Neuronal stem cell (in vitro differentiated cells): ENCODE measurements at regions not wholly inside any gene's neighbourhood (a gene's known extent, or its start where the extent isn't known, plus 50 kb on each side); places are given as distances from the start of the nearest gene placed in this dataset.

Experiments
- DNase-seq: peaks from one replicate; pipeline ENCODE4 v3.0.0-alpha.2; 2013; ENCODE audit warnings: low spot score
- H2AFZ ChIP-seq: one replicate; pipeline ENCODE4 v1.6.1; 2013; ENCODE audit warnings: mild to moderate bottlenecking, low read length, inconsistent platforms
- H2AK5ac ChIP-seq: 2 replicates; pipeline ENCODE4 v1.6.1; 2013; ENCODE audit warnings: low read depth, mild to moderate bottlenecking, inconsistent platforms, low read length, moderate library complexity, mixed read lengths
- H2BK120ac ChIP-seq: 2 replicates; pipeline ENCODE4 v1.6.1; 2013; ENCODE audit warnings: low read depth, mild to moderate bottlenecking, inconsistent platforms, low read length, moderate library complexity, mixed read lengths
- H2BK12ac ChIP-seq: one replicate; pipeline ENCODE4 v1.6.1; 2013; ENCODE audit warnings: low read length, inconsistent platforms
- H2BK15ac ChIP-seq: 2 replicates; pipeline ENCODE4 v1.6.1; 2013; ENCODE audit warnings: mild to moderate bottlenecking, low read length, inconsistent platforms, mixed read lengths
- H2BK5ac ChIP-seq: one replicate; pipeline ENCODE4 v1.6.1; 2013; ENCODE audit warnings: inconsistent platforms, mild to moderate bottlenecking, low read length, moderate library complexity
- H3K14ac ChIP-seq: one replicate; pipeline ENCODE4 v1.6.1; 2013; ENCODE audit warnings: low read length, inconsistent platforms
- H3K18ac ChIP-seq: 2 replicates; pipeline ENCODE4 v1.6.1; 2013; ENCODE audit warnings: low read length, inconsistent platforms
- H3K23ac ChIP-seq: 2 replicates; pipeline ENCODE4 v1.6.1; 2013; ENCODE audit warnings: low read depth, mild to moderate bottlenecking, mixed read lengths, low read length, inconsistent platforms; ENCODE audit not compliant: poor library complexity
- H3K27ac ChIP-seq: replicated peaks from 3 replicates; pipeline ENCODE4 v1.5.1; 2013; ENCODE audit warnings: low read length, inconsistent platforms
- H3K27me3 ChIP-seq, 3 experiments: 2 replicates each; pipeline ENCODE4 v1.6.1; 2013; ENCODE audit warnings: low read length in 3 of 3, mild to moderate bottlenecking in 2 of 3, inconsistent platforms in 1 of 3, low read depth in 1 of 3, mixed read lengths in 1 of 3, moderate library complexity in 1 of 3; ENCODE audit not compliant: control insufficient read depth in 3 of 3, insufficient read depth in 3 of 3
- H3K36me3 ChIP-seq, 2 donors: replicated peaks in 1 of 2; 2 replicates each; pipeline ENCODE4 v1.6.1; 2013; ENCODE audit warnings: low read length in 2 of 2; ENCODE audit not compliant: control insufficient read depth in 2 of 2, insufficient read depth in 2 of 2
- H3K4ac ChIP-seq: 2 replicates; pipeline ENCODE4 v1.6.1; 2013; ENCODE audit warnings: inconsistent platforms, mild to moderate bottlenecking, low read length, moderate library complexity
- H3K4me1 ChIP-seq, 2 donors: 1 replicate in 1 of 2; 2 replicates in 1 of 2; pipeline ENCODE4 v1.6.1; 2013; ENCODE audit warnings: low read length in 2 of 2, low read depth in 1 of 2; ENCODE audit not compliant: control insufficient read depth in 2 of 2, insufficient read depth in 1 of 2
- H3K4me2 ChIP-seq: one replicate; pipeline ENCODE4 v1.6.1; 2013; ENCODE audit warnings: mild to moderate bottlenecking, low read length, inconsistent platforms; ENCODE audit not compliant: insufficient read depth, poor library complexity, severe bottlenecking
- H3K4me3 ChIP-seq, 2 donors: 2 replicates each; pipeline ENCODE4 v1.5.1; 2013; ENCODE audit warnings: low read length in 2 of 2, mild to moderate bottlenecking in 2 of 2, inconsistent platforms in 1 of 2, moderate library complexity in 1 of 2
- H3K79me1 ChIP-seq: one replicate; pipeline ENCODE4 v1.6.1; 2013; ENCODE audit warnings: low read depth, mild to moderate bottlenecking, inconsistent platforms, low read length, moderate library complexity
- H3K9ac ChIP-seq: one replicate; pipeline ENCODE4 v1.6.1; 2013; ENCODE audit warnings: mild to moderate bottlenecking, low read depth, low read length, inconsistent platforms; ENCODE audit not compliant: poor library complexity
- H3K9me3 ChIP-seq, 2 donors: replicated peaks in 1 of 2; 2 replicates each; pipeline versions ENCODE3 to v1.6.1; 2013; ENCODE audit warnings: low read length in 2 of 2, mild to moderate bottlenecking in 2 of 2, inconsistent platforms in 1 of 2, low read depth in 1 of 2, mixed read lengths in 1 of 2, moderate library complexity in 1 of 2; ENCODE audit not compliant: control insufficient read depth in 2 of 2, insufficient read depth in 1 of 2
- H4K8ac ChIP-seq: one replicate; pipeline ENCODE4 v1.6.1; 2013; ENCODE audit warnings: low read depth, mild to moderate bottlenecking, inconsistent platforms, low read length, moderate library complexity
- H4K91ac ChIP-seq: one replicate; pipeline ENCODE4 v1.6.1; 2013; ENCODE audit warnings: low read length, low read depth, mild to moderate bottlenecking, inconsistent platforms; ENCODE audit not compliant: poor library complexity
- WGBS, 2 donors: extraction: QIAGEN DNeasy Blood & Tissue Kit; methylation state at CpG; one replicate each; pipeline ENCODE4 v1.1.7; 2013; ENCODE audit warnings: missing lambda C conversion rate in 2 of 2, mixed read lengths in 1 of 2; ENCODE audit not compliant: insufficient read length in 2 of 2, insufficient replicate concordance in 1 of 2; ENCODE audit errors: extremely low coverage in 2 of 2; 5-methylcytosine and 5-hydroxymethylcytosine counted together

DNA sequence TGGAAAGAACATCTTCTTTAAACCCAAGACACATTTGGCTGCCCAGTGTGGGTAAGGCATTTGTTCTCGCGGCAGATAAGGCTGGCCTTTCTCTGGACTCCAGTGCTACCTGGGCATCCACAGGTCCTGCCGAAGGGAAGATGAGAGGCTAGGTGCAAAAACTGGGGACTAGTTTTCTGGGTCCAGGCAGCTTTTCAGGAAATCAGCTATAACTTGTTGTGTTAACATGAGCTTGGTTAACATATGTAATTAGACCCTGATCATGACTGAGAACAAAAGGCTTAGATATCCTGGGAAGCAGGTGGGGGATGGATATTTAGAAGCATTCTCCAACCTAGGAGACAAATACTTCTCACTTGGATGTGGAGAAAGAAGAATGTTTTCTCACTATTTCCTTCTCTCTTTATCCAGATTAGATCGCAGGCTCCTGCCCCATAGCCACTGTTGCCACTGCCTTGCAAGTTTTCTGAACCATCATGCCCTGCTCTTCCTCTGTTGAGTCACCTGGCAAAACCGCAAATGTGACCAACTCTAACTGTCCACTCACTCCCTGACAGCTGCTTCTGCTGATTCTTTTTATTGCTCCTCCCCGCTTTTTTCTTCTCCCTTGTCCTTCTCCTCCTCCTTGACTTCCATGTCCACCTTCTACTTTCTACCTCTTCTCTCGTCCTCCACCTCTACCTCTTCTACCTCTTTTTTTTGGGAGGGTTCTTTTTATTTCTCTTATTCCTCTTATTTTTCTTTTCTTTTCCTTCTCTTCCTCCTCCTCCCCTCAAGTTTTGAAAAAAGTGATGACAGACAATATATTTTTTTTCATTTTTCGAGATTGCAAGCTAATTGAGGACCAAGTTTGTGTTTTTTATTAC lies 258.1 kb downstream of the UTRN start:
- H3K79me1 ChIP-seq = no peaks in the 10 kb centered on the region
- 100% methylated on average over 1 of the region's 8 CpGs; no CpG with 5 or more reads in 1 of the 2 donors for WGBS, 2 donors
- peaks cover 2 to 63% of the 10 kb centered on the region in 2 donors for H3K36me3 ChIP-seq
- no peak overlapping the region for H3K27ac ChIP-seq
- H3K14ac ChIP-seq = no peak overlapping the region
- H3K23ac ChIP-seq = no peak overlapping the region
- H2BK120ac ChIP-seq = no peak overlapping the region
- no peak overlapping the region for H2BK12ac ChIP-seq
- H4K8ac ChIP-seq = no peak overlapping the region
- H3K4me3 ChIP-seq = no peak overlapping the region
- no peak overlapping the region for H2AK5ac ChIP-seq
- H4K91ac ChIP-seq = no peak overlapping the region
- no peaks in the 10 kb centered on the region for H3K9me3 ChIP-seq
- no peaks in the 10 kb centered on the region for H3K4me1 ChIP-seq
- H3K4me2 ChIP-seq = no peak overlapping the region
- no peak for DNase-seq
- H3K18ac ChIP-seq = no peak overlapping the region
- no peak overlapping the region for H3K4ac ChIP-seq
- no peaks in the 10 kb centered on the region for H3K27me3 ChIP-seq
- H2BK5ac ChIP-seq = no peak overlapping the region
- no peak overlapping the region for H2AFZ ChIP-seq
- no peak overlapping the region for H2BK15ac ChIP-seq
- H3K9ac ChIP-seq = no peak overlapping the region

DNA sequence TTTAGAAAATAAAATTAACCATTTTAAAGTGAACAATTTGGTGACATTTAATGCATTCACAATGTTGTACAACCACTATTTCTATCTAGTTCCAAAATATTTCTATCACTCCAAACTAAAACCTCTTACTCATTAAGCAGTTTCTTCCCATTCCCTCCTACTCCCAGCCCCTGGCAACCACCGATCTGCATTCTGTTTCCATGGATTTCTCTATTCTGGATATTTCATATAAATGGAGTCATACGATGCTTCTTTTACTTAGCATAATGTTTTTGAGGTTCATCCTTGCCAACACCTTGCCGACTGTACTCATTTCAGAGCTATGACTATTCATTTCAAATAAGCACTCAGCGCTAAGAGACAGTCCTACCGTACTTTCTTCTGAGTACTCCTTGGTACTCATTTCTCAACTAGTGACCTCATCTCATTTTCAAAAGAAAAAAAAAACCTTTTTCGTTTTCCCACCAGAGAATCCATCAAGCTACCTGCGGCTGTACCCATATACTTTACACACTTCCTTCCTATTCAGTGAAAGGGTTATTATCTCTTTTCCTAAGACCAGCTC lies 259.2 kb downstream of the UTRN start:
- H3K4ac ChIP-seq = no peak overlapping the region
- no peak overlapping the region for H2BK12ac ChIP-seq
- no peaks in the 10 kb centered on the region for H3K4me1 ChIP-seq
- H3K27me3 ChIP-seq = no peaks in the 10 kb centered on the region
- no peak overlapping the region for H3K9ac ChIP-seq
- H3K4me3 ChIP-seq = no peak overlapping the region
- H3K14ac ChIP-seq = no peak overlapping the region
- no peak overlapping the region for H3K18ac ChIP-seq
- no peak overlapping the region for H3K23ac ChIP-seq
- DNase-seq = no peak
- no peaks in the 10 kb centered on the region for H3K9me3 ChIP-seq
- H2BK15ac ChIP-seq = no peak overlapping the region
- no peak overlapping the region for H4K8ac ChIP-seq
- H3K79me1 ChIP-seq = no peaks in the 10 kb centered on the region
- H2BK5ac ChIP-seq = no peak overlapping the region
- H2AK5ac ChIP-seq = no peak overlapping the region
- no peak overlapping the region for H2AFZ ChIP-seq
- H4K91ac ChIP-seq = no peak overlapping the region
- no peak overlapping the region for H3K27ac ChIP-seq
- no peak overlapping the region for H2BK120ac ChIP-seq
- no peak overlapping the region for H3K4me2 ChIP-seq
- no CpG with 5 or more reads among the region's 7 CpGs for WGBS, 2 donors
- peaks cover 4 to 67% of the 10 kb centered on the region in 2 donors for H3K36me3 ChIP-seq

DNA sequence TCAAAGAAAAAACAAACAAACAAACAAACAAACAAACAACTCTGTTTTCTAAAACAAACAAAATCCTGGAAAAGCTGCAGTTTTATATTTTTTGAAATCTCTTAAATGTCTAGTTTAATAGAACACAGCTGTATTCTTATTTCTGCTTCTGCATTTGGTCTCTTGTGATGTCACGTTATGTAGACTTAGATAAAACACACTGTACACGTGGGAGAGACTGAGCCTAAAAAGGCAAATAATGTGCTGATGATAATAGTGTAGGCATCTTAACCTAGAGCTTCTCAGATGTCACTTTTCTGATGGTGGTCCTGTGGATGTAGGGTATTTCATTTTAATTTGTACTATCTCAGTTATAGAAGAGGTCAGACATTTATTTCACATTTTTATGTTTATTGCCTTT lies 261.7 kb downstream of the UTRN start:
- Histone ChIP-seq H2BK15ac (no peak overlapping the region), H3K14ac (no peak overlapping the region), H2BK120ac (no peak overlapping the region), H2AK5ac (no peak overlapping the region), H2BK5ac (no peak overlapping the region), H3K18ac (no peak overlapping the region), H2AFZ (no peak overlapping the region), H4K91ac (no peak overlapping the region), H3K4me3 (no peak overlapping the region), H3K23ac (no peak overlapping the region), H3K9ac (no peak overlapping the region), H3K79me1 (no peaks in the 10 kb centered on the region), H4K8ac (no peak overlapping the region), H3K4ac (no peak overlapping the region), H3K4me1 (no peaks in the 10 kb centered on the region), H3K27me3 (no peaks in the 10 kb centered on the region), H2BK12ac (no peak overlapping the region), H3K27ac (no peak overlapping the region), H3K9me3 (no peaks in the 10 kb centered on the region), H3K36me3 (peaks cover 2 to 75% of the 10 kb centered on the region in 2 donors), H3K4me2 (no peak overlapping the region)
- no CpG with 5 or more reads among the region's 2 CpGs for WGBS, 2 donors
- DNase-seq = no peak

GRCh38 chr6:144547409-144547808 lies 262.3 kb downstream of the UTRN start:
- Histone ChIP-seq H3K36me3 (peaks cover 2 to 75% of the 10 kb centered on the region in 2 donors), H2BK5ac (no peak overlapping the region)
- no CpG with 5 or more reads among the region's 1 CpG for WGBS, 2 donors

More at GRCh38 chr6:144547409-144547808, 262.3 kb downstream of the UTRN start:
- no peak overlapping the region for H3K27ac ChIP-seq
- no peak overlapping the region for H3K4me3 ChIP-seq
- no peaks in the 10 kb centered on the region for H3K79me1 ChIP-seq
- no peak overlapping the region for H3K4ac ChIP-seq
- H2BK12ac ChIP-seq = no peak overlapping the region
- H4K91ac ChIP-seq = no peak overlapping the region
- no peak overlapping the region for H2BK15ac ChIP-seq
- H3K23ac ChIP-seq = no peak overlapping the region
- DNase-seq = no peak
- H3K14ac ChIP-seq = no peak overlapping the region
- H4K8ac ChIP-seq = no peak overlapping the region
- H3K4me1 ChIP-seq = no peaks in the 10 kb centered on the region
- H2BK120ac ChIP-seq = no peak overlapping the region
- H2AK5ac ChIP-seq = no peak overlapping the region
- H3K9me3 ChIP-seq = no peaks in the 10 kb centered on the region
- no peak overlapping the region for H3K18ac ChIP-seq
- no peaks in the 10 kb centered on the region for H3K27me3 ChIP-seq
- no peak overlapping the region for H3K9ac ChIP-seq
- no peak overlapping the region for H2AFZ ChIP-seq
- no peak overlapping the region for H3K4me2 ChIP-seq
